Progenitor cell of endocrine pancreas (in vitro differentiated cells): ENCODE measurements at regions not wholly inside any gene's neighbourhood (a gene's known extent, or its start where the extent isn't known, plus 50 kb on each side); places are given as distances from the start of the nearest gene placed in this dataset.

Experiments
- DNase-seq: peaks from one replicate; pipeline ENCODE4 v3.0.0; 2021; ENCODE audit warnings: low spot score; ENCODE audit not compliant: unreplicated experiment
- H3K27ac Mint-ChIP-seq: 2 replicates; pipeline ENCODE4 v1.8.0; 2021; ENCODE audit warnings: mild to moderate bottlenecking, moderate library complexity, mixed read lengths
- H3K27me3 Mint-ChIP-seq: 2 replicates; pipeline ENCODE4 v1.8.0; 2021; ENCODE audit warnings: mixed read lengths
- H3K36me3 Mint-ChIP-seq: 2 replicates; pipeline ENCODE4 v1.8.0; 2022; ENCODE audit warnings: mixed read lengths; ENCODE audit not compliant: insufficient read depth
- H3K4me1 Mint-ChIP-seq: 2 replicates; pipeline ENCODE4 v1.8.0; 2021; ENCODE audit warnings: low read depth, mixed read lengths
- H3K4me3 Mint-ChIP-seq: 2 replicates; pipeline ENCODE4 v1.8.0; 2021; ENCODE audit warnings: low read depth, mild to moderate bottlenecking, moderate library complexity, mixed read lengths
- H3K9me3 Mint-ChIP-seq: 2 replicates; pipeline ENCODE4 v1.8.0; 2021; ENCODE audit warnings: low read depth, mixed read lengths
- CTCF ChIP-seq: fragments of 200-600 bp; sonication (generic); IDR thresholded peaks from one replicate; pipeline ENCODE4 v1.5.0; 2021; ENCODE audit warnings: antibody characterized with exemption, mild to moderate bottlenecking; ENCODE audit not compliant: unreplicated experiment

GRCh38 chr18:24809173-24809950 lies 348.9 kb downstream of the HRH4 start:
- Mint-ChIP-seq H3K27ac (no peak overlapping the region), H3K9me3 (peaks cover 12% of the 10 kb centered on the region)

GRCh38 chr18:24810561-24811305 lies 350.3 kb downstream of the HRH4 start:
- Mint-ChIP-seq H3K27me3 (peaks cover 18% of the 10 kb centered on the region), H3K4me1 (peaks cover 3% of the 10 kb centered on the region), H3K36me3 (no peaks in the 10 kb centered on the region), H3K27ac (no peak overlapping the region), H3K4me3 (no peak overlapping the region), H3K9me3 (peaks cover 12% of the 10 kb centered on the region)
- no peak for TF ChIP-seq CTCF
- no peak for DNase-seq

More at GRCh38 chr18:24809173-24809950, 348.9 kb downstream of the HRH4 start:
- Mint-ChIP-seq H3K4me1 (peaks cover 3% of the 10 kb centered on the region), H3K4me3 (no peak overlapping the region), H3K27me3 (peaks cover 16% of the 10 kb centered on the region), H3K36me3 (no peaks in the 10 kb centered on the region)
- DNase-seq, result no peak
- TF ChIP-seq CTCF, result no peak

GRCh38 chr18:24811950-24812681 lies 351.7 kb downstream of the HRH4 start:
- Mint-ChIP-seq H3K9me3 (peaks cover 7% of the 10 kb centered on the region), H3K4me1 (peaks cover 3% of the 10 kb centered on the region), H3K27ac (no peak overlapping the region), H3K36me3 (no peaks in the 10 kb centered on the region), H3K4me3 (no peak overlapping the region), H3K27me3 (peaks cover 21% of the 10 kb centered on the region)
- no peak for TF ChIP-seq CTCF
- no peak for DNase-seq

- Mint-ChIP-seq H3K27ac (no peak overlapping the region), H3K9me3 (peaks cover 2% of the 10 kb centered on the region), H3K4me1 (peaks cover 15% of the 10 kb centered on the region), H3K36me3 (no peaks in the 10 kb centered on the region), H3K27me3 (peaks cover 32% of the 10 kb centered on the region), H3K4me3 (no peak overlapping the region)
- no peak for TF ChIP-seq CTCF
- DNase-seq, result no peak
These were observed 354.1 kb downstream of the HRH4 start for GRCh38 chr18:24814521-24814920.

GRCh38 chr18:24817150-24817549 lies 356.7 kb downstream of the HRH4 start:
- no peaks in the 10 kb centered on the region for H3K36me3 Mint-ChIP-seq
- H3K9me3 Mint-ChIP-seq, result no peaks in the 10 kb centered on the region
- H3K27ac Mint-ChIP-seq, result no peak overlapping the region
- H3K4me3 Mint-ChIP-seq, result no peak overlapping the region
- no peak for DNase-seq
- peaks cover 40% of the 10 kb centered on the region for H3K27me3 Mint-ChIP-seq
- H3K4me1 Mint-ChIP-seq, result peaks cover 13% of the 10 kb centered on the region
- no peak for TF ChIP-seq CTCF
